HG03565 (cell line): ENCODE measurements at regions not wholly inside any gene's neighbourhood (a gene's known extent, or its start where the extent isn't known, plus 50 kb on each side); places are given as distances from the start of the nearest gene placed in this dataset.

Experiments
- ATAC-seq: cut with Tn5 transposase; IDR thresholded peaks from one replicate; pipeline ENCODE4 v1.9.1; 2021; ENCODE audit warnings: mild to moderate bottlenecking, moderate library complexity; ENCODE audit not compliant: unreplicated experiment

DNA sequence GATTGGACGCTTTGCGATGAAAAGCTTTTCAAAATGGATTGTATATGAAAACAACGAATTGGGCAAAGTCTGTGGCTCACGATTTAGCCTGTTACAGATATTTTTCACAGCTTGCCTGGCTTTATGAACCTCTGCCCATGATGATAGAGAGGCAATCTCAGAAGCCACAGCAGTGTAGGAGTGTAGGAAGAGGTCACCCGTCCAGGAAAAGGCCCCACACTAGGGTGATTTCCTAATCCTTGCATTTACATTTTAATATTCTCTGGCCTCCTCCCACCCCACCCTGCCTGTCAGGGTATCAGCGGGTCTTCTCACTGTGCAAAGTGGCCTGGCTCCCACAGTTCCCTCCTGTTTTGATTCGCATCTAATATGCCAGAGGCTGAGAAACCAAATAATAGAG, 81.8 kb upstream of the FOXN3 start:
- no peak for ATAC-seq

DNA sequence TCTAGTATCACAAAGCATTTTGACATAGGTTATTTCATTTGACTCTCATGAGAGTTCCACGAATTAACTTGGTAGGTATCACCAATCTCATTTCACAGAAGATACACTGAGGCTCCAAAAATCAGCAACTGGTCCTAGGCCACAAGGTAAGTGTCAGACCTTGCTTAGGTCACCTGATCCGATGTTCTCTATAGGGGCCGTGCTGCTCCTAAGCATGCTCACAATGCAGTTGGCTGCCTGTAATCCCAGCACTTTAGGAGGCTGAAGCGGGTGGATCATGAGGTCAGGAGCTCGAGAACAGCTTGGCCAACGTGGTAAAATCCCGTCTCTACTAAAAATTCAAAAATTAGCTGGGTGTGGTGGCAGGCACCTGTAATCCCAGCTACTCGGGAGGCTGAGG, 78.7 kb upstream of the FOXN3 start:
- no peak for ATAC-seq

- ATAC-seq: peak; percentile 95
Observed at GRCh38 chr14:89493877-89494634, 77.0 kb upstream of the FOXN3 start.

DNA sequence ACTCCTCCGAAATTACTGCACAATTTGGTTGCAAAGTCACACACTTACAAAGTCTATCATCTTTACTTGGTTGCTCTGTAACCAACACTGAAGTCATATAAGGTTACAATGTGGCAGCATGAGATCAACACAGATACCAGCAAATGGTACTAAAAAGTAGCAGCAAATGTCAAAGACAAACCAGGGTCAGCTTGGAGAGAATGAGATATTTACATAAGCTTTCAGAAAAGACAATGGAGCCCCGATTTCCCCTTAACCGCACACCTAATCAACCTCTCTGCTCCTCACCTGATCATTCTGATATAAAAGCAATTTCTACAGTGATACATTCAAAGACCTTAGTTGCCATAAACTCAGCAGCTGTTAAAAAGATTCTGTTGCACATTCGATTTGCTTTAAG, 76.4 kb upstream of the FOXN3 start:
- no peak for ATAC-seq

GRCh38 chr14:89491711-89492381, 74.8 kb upstream of the FOXN3 start:
- no peak for ATAC-seq

- no peak for ATAC-seq
Observed at GRCh38 chr14:89490466-89490865, 73.4 kb upstream of the FOXN3 start.

- ATAC-seq: no peak
Observed at GRCh38 chr14:89489761-89490437, 72.9 kb upstream of the FOXN3 start.

DNA sequence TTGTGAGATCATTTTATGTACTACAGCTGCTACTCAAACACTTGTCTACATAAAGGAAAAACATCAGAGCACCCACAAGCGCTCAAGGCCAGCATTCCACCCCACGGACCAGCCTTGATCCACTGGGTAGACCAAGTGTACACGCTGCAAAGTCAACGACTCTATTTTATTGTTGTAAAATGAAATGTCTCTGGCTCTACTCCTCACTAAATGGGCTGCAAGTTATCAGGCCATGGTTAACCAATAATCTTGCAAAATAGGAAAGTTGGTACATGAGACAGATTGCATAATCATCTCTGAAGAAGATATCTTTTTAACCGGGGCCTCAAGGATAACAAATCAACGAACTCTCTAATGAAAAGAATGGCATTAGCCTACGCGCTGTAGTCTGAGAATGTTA, 69.9 kb upstream of the FOXN3 start:
- no peak for ATAC-seq

DNA sequence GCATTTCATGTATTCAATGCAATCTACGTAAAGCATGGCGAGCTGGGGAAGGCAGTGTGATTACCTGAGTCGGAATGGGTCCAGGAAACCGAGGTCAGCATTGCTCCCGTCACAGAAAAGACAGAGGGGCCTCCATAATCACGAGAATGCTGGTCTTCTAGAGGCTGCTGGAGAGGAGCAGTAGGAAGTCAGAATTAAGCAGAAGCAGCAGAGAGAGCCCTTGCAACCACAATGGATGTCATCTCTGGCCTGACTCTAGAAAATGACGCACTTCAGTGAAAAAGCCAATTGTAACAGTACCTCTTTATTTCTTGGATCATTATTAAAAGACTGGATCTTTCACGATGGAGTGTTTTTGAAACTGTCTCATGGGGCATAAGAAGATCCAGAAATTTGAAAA, 69.5 kb upstream of the FOXN3 start:
- no peak for ATAC-seq

DNA sequence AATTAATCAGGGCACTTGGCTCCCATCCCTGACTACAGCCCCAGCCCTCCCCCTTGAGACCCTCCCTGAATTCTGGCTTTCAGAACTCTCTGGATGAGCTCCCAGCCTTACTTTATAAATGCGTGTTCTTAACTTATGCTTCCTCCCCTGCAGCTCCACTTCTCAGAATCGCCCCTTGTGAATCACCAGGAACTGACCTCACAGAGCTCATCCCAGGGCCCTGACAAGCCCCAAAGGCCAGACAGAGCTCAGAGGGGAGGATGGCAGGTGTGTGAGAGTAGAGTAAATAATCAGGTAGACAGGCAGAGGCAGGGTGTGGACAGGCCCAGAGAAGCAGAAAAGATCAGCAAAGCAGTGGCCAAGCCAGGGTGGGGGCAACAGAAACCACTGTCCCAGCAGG, 68.2 kb upstream of the FOXN3 start:
- no peak for ATAC-seq

GRCh38 chr14:89484051-89484844, 67.2 kb upstream of the FOXN3 start:
- no peak for ATAC-seq

DNA sequence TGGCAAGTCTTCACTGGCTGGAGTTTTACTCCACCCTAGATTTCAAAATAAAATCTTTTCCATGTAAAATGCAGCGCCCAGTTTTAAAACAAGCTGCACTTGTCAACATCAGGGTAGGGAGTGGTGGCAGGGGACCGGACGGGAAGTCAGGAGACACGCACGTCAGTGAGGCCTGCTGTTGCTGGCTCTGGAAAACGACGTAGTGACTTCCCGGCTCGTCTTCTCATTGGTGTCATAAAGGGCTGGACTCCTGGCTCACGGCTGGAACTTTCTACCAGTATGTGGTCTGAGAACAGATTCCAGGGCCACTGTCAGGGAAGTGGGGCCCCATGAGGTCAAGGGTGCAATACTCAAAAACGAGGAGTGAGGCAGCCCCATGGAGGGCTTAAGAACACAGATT, 64.2 kb upstream of the FOXN3 start:
- ATAC-seq: no peak

- ATAC-seq: no peak
Observed at GRCh38 chr14:89480278-89480677, 63.2 kb upstream of the FOXN3 start.

- no peak for ATAC-seq
Observed at GRCh38 chr14:89479802-89480201, 62.8 kb upstream of the FOXN3 start.

DNA sequence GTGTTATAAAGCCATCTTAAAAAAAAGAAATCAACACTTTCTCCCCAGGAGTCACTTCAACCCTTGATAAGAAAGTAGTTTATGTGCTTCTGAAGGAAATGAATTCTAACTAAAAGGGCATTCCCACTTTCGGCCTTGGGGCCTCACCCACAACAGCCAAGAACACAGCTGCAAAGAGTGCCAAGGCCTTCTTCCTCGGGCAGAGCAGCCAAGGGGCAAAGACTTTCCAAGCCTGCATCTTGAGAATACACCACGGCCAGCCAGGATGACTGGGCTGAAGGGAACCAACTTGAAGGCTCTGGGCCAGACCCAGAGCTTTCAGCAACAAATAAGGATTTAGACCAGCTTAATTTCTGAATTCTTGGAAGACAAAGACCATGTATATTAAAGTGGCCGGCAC, 60.4 kb upstream of the FOXN3 start:
- no peak for ATAC-seq

- no peak for ATAC-seq
Observed at GRCh38 chr14:89476354-89476896, 59.4 kb upstream of the FOXN3 start.

- ATAC-seq: no peak
Observed at GRCh38 chr14:89474464-89474863, 57.4 kb upstream of the FOXN3 start.

DNA sequence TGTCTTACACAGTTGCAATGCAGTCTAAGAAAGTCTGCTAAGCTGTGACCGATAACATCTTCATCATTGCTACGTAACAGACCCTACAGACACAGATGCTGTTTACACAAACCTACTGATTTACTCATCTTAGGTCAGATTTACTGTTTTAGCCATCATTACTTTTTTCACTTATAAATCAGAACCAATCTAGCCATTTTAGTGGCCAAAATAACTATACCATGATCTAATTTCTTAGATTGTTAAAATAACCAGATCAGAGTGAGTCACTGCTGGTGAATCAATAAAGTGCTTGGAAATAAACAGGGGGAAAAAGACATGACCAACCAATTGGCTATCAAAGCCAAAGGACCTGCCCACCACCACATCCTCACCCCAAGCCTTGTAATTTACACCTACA, 57.0 kb upstream of the FOXN3 start:
- ATAC-seq: no peak

DNA sequence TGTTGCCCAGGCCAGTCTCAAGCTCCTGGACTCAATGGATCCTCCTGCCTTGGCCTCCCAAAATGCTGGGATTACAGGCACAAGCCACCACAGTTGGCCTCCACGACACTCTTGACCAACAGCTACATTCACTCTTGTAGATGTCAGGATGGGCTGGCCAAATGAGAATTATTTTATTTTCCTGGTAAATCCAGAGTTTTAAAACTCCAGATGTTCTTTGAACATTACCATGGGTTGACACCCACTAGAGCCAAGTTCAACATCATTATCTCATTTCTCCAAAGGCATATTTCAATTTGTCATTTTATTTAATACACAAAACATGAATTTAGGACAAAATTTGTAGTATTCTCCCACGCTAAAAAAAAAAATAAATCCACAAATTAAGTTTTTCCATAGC, 56.5 kb upstream of the FOXN3 start:
- ATAC-seq: no peak

GRCh38 chr14:89470401-89470800, 53.4 kb upstream of the FOXN3 start:
- ATAC-seq: no peak
